Right atrium auricular region (tissue), 2 donors: ENCODE measurements at regions not wholly inside any gene's neighbourhood (a gene's known extent, or its start where the extent isn't known, plus 50 kb on each side); places are given as distances from the start of the nearest gene placed in this dataset.
"Not testable (repeated sequence)": the region's sequence is repeated elsewhere in the genome, so short reads cannot be mapped to it uniquely, and the experiment has no call there.

Experiments used
- DNase-seq: peaks from one replicate; pipeline ENCODE4 v3.0.0-alpha.2; 2019; ENCODE audit warnings: low spot score
- H3K27ac ChIP-seq, 2 donors: fragments of 200-600 bp; sonication (generic); 1 replicate in 1 of 2; 2 replicates in 1 of 2; pipeline ENCODE4 v1.5.1; 2016 to 2019
- H3K27me3 ChIP-seq, 2 donors: fragments of 200-600 bp; sonication (generic); one replicate each; pipeline versions ENCODE4 v1.5.1 to v1.6.0; 2017 to 2019
- H3K36me3 ChIP-seq: fragments of 200-600 bp; sonication (generic); one replicate; pipeline ENCODE4 v1.5.1; 2016
- H3K4me1 ChIP-seq, 2 donors: fragments of 200-600 bp; sonication (generic); one replicate each; pipeline versions ENCODE4 v1.5.1 to v1.6.0; 2017 to 2019
- H3K4me3 ChIP-seq, 2 donors: fragments of 200-600 bp; sonication (generic); 1 replicate in 1 of 2; 2 replicates in 1 of 2; pipeline ENCODE4 v1.5.1; 2017 to 2019; ENCODE audit warnings: mild to moderate bottlenecking in 1 of 2, moderate library complexity in 1 of 2
- H3K9me3 ChIP-seq, 2 donors: fragments of 200-600 bp; sonication (generic); one replicate each; pipeline ENCODE4 v1.5.1; 2019

GRCh38 chr7:63573412-63573811 is 425.2 kb upstream of the ZNF722 start:
- not testable (repeated sequence) for DNase-seq, H3K4me3 ChIP-seq, H3K27ac ChIP-seq, H3K4me1 ChIP-seq, H3K36me3 ChIP-seq, H3K27me3 ChIP-seq
- H3K9me3 ChIP-seq = peaks cover 0 to 13% of the 10 kb centered on the region in 2 donors

GRCh38 chr7:63576421-63576820 is 422.2 kb upstream of the ZNF722 start:
- H3K4me3 ChIP-seq, H3K4me1 ChIP-seq, H3K36me3 ChIP-seq, H3K27ac ChIP-seq, H3K27me3 ChIP-seq: not testable (repeated sequence)
- peaks cover 0 to 25% of the 10 kb centered on the region in 2 donors for H3K9me3 ChIP-seq
- peak; percentile 40 for DNase-seq

GRCh38 chr7:63577066-63577465 is 421.6 kb upstream of the ZNF722 start:
- not testable (repeated sequence) for H3K27me3 ChIP-seq, H3K36me3 ChIP-seq, H3K27ac ChIP-seq, H3K4me3 ChIP-seq, H3K4me1 ChIP-seq
- peaks cover 0 to 25% of the 10 kb centered on the region in 2 donors for H3K9me3 ChIP-seq
- peak; percentile 18 for DNase-seq

- not testable (repeated sequence) for H3K27me3 ChIP-seq, H3K27ac ChIP-seq, H3K4me3 ChIP-seq, H3K36me3 ChIP-seq, H3K4me1 ChIP-seq
- peaks cover 0 to 25% of the 10 kb centered on the region in 2 donors for H3K9me3 ChIP-seq
- peak; percentile 55 for DNase-seq
Measured at GRCh38 chr7:63580045-63580444, 418.6 kb upstream of the ZNF722 start.

GRCh38 chr7:63580536-63581300 is 417.9 kb upstream of the ZNF722 start:
- peaks cover 0 to 25% of the 10 kb centered on the region in 2 donors for H3K9me3 ChIP-seq
- H3K27me3 ChIP-seq, H3K4me3 ChIP-seq, H3K36me3 ChIP-seq, DNase-seq, H3K4me1 ChIP-seq, H3K27ac ChIP-seq: not testable (repeated sequence)

GRCh38 chr7:63582771-63583170 is 415.9 kb upstream of the ZNF722 start:
- H3K27me3 ChIP-seq, H3K4me1 ChIP-seq, DNase-seq, H3K36me3 ChIP-seq, H3K4me3 ChIP-seq, H3K27ac ChIP-seq: not testable (repeated sequence)
- peaks cover 0 to 13% of the 10 kb centered on the region in 2 donors for H3K9me3 ChIP-seq

GRCh38 chr7:63587151-63587853 is 411.3 kb upstream of the ZNF722 start:
- H3K27me3 ChIP-seq, DNase-seq, H3K4me1 ChIP-seq, H3K9me3 ChIP-seq, H3K4me3 ChIP-seq, H3K36me3 ChIP-seq, H3K27ac ChIP-seq: not testable (repeated sequence)

GRCh38 chr7:63591249-63591648 is 407.4 kb upstream of the ZNF722 start:
- H3K27me3 ChIP-seq, H3K4me1 ChIP-seq, H3K36me3 ChIP-seq, DNase-seq, H3K4me3 ChIP-seq, H3K9me3 ChIP-seq, H3K27ac ChIP-seq: not testable (repeated sequence)

GRCh38 chr7:63603812-63604211 is 394.8 kb upstream of the ZNF722 start:
- H3K27me3 ChIP-seq, H3K36me3 ChIP-seq, H3K4me3 ChIP-seq, DNase-seq, H3K4me1 ChIP-seq, H3K27ac ChIP-seq, H3K9me3 ChIP-seq: not testable (repeated sequence)

- H3K4me1 ChIP-seq, DNase-seq, H3K27ac ChIP-seq: not testable (repeated sequence)
Measured at GRCh38 chr7:63604853-63605252, 393.8 kb upstream of the ZNF722 start.

GRCh38 chr7:63617595-63617994 is 381.1 kb upstream of the ZNF722 start:
- not testable (repeated sequence) for H3K9me3 ChIP-seq, DNase-seq, H3K4me3 ChIP-seq, H3K36me3 ChIP-seq, H3K27ac ChIP-seq, H3K27me3 ChIP-seq, H3K4me1 ChIP-seq

More at GRCh38 chr7:63604853-63605252, 393.8 kb upstream of the ZNF722 start:
- not testable (repeated sequence) for H3K27me3 ChIP-seq, H3K9me3 ChIP-seq, H3K36me3 ChIP-seq, H3K4me3 ChIP-seq

GRCh38 chr7:63620169-63620735 is 378.4 kb upstream of the ZNF722 start:
- DNase-seq, H3K27me3 ChIP-seq, H3K4me3 ChIP-seq, H3K27ac ChIP-seq, H3K9me3 ChIP-seq, H3K4me1 ChIP-seq, H3K36me3 ChIP-seq: not testable (repeated sequence)

GRCh38 chr7:63627590-63628485 is 370.8 kb upstream of the ZNF722 start:
- H3K9me3 ChIP-seq, H3K27me3 ChIP-seq, H3K27ac ChIP-seq, H3K4me1 ChIP-seq, H3K4me3 ChIP-seq, DNase-seq, H3K36me3 ChIP-seq: not testable (repeated sequence)

- DNase-seq, H3K4me1 ChIP-seq, H3K9me3 ChIP-seq, H3K27ac ChIP-seq, H3K4me3 ChIP-seq, H3K36me3 ChIP-seq, H3K27me3 ChIP-seq: not testable (repeated sequence)
Measured at GRCh38 chr7:63629024-63629423, 369.6 kb upstream of the ZNF722 start.
